NCI-H82 treated with DMSO at 0.1 percent for 48 hours (cell line): ENCODE measurements at regions not wholly inside any gene's neighbourhood (a gene's known extent, or its start where the extent isn't known, plus 50 kb on each side); places are given as distances from the start of the nearest gene placed in this dataset.
A peak's percentile ranks its signal among the peaks of the same experiment; 100 is the strongest.
"Not testable (repeated sequence)": the region's sequence is repeated elsewhere in the genome, so short reads cannot be mapped to it uniquely, and the experiment has no call there.

Experiments used
- DNase-seq: peaks from one replicate; lab custom pipeline; 2025; ENCODE audit not compliant: unreplicated experiment; lab: John Stamatoyannopoulos, UW

DNA sequence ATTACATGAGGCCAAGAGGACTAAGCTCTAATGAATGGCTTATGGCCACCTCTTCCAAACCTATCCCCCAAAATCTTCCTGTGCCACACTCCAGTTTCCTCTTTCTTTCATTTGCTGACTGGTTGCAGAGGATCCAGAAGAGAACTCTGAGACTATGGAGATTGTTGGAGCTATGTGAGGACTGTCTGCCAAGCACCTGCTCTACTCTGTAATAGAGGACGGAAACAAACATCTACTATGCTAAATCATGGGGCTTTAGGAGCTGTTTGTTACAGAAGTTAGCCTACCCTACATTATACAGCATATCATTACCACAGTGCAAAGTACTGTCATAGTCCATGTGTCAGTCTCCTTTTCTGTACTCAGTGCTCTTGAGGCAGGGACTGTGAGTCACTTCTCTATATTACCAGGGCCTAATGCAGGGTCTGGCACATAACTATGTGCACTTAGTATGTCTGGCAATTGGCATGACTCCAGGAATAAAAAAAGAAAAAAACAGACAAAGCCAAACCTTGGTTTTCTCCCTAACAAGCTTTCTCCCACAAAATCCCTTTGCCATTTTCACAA is 95.1 kb downstream of the RPAP3 start:
- no peak for DNase-seq

DNA sequence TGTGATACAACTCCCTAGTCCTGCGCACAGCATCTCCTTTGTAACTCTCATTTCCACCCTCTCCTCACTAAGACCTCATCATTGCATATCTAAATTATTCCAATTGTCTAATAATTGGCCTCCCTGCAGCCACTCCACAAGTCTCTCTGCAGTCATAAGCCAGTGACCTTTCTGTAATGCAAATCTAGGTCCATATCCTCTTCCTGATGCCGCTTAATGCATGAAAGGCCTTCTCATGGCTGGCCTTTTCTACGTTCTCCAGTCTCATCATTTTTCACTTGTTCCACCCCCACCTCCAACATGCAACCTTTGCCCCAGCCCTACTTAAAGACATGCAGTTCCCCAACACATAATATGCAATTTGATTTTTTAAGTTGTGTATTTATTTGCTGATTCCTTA is 96.0 kb downstream of the RPAP3 start:
- no peak for DNase-seq

DNA sequence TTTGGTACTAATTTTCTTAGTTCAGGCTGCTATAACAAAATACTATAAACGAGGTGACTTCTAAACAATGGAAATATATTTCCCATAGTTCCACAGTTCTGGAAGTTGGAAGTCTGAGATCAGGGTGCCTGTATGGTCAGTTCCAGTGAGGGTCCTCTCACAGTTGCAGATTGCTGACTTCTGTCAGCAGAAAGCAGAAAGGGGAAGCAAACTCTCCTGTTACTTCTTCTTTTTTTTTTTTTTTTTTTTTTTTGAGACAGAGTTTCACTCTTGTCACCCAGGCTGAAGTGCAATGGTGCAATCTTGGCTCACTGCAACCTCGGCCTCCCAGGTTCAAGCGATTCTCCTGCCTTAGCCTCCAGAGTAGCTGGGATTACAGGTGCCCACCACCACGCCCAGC is 97.2 kb downstream of the RPAP3 start:
- not testable (repeated sequence) for DNase-seq

DNA sequence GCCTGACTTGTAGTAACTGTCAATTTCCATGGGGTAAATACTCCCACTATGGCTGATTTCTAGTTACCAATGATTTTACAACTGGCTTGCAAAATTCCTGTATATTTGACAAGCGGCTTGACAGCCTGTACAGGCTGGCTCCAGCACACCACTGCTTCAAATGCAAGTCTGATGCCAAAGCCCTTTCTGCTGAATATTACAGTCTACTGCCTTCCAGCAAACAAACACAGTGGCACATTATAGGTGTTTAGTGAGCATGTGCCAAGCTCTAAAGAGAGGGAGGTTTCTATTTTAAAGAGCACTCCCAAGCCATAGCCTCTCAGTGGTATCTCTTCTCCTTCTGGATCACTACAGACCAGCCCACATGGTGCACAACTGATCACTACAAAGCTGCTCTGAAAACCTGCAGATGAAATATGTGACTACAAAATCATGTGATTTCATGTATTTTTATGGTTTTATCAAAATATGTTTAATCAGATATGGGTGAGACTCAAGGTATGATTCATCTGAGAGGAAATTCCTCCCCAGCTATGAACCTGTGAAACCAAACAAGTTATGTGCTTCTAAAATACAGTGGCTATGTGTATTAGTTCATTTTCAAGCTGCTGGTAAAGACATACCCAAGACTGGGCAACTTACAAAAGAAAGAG is 101.5 kb downstream of the RPAP3 start:
- DNase-seq = no peak

DNA sequence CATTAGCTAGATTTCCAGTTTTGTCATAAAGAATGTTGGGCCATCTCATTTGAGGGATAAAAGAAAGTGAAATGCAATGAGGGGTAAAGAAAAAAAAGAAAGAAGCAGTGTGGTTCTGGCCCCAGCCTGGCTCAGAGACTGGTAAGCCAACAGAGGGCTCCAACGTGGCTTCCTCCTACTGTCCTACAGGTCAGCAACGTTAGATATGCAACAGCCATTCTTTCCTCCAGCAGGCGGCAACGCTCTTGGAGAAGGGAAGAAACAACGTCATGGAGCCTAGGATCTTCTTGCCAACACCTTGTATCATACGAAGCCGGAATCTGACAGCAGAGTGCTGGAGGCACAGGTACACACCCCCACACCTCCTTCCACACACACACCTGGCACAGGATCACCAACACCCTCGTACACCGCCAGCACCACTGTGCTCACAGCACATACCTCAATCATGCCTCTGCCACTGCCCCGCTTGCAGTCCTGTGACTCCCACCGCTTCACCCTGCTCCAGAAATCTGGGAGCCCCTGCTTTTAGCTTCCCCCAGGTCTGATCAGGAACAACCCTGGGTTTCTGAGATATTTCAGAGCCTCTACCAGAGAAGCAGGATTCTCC is 102.8 kb downstream of the RPAP3 start:
- DNase-seq = no peak

DNA sequence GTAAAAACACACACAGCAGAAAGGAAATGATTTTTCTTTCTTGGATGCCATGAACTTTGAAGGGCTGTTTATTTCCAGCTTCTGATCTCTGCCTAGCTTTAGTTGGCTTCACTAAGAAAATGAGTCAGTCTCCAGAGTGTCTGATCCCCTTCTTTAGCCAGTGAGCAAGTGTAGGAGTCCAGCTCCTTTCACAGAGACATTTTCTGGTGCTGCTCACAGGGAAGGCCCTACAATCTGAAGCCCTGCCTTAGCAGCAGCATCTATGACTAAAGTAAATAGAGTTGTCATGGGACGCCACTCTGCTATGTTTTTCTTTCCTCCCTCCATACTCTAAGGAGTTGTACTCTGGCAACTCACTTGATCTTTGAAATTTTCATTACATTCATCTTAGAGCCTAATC is 103.5 kb downstream of the RPAP3 start:
- no peak for DNase-seq

DNA sequence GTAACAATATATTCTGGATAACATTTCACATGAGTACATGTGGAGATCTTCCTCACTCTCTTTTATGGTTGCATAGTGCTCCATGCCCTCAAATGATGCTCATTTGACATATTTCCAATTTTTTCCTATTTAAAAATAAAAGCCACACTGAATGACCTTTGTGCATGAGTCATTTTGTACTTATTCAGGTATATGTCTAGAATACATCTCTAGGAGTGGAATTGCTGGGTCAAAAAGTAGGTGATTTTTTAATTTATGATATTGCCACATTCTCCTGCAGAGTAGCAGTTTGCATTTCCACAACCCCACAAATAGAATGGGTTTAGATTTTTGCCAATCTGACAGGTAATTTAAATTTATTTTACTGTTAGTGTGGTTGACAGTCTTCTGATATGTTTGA is 104.8 kb downstream of the RPAP3 start:
- no peak for DNase-seq

DNA sequence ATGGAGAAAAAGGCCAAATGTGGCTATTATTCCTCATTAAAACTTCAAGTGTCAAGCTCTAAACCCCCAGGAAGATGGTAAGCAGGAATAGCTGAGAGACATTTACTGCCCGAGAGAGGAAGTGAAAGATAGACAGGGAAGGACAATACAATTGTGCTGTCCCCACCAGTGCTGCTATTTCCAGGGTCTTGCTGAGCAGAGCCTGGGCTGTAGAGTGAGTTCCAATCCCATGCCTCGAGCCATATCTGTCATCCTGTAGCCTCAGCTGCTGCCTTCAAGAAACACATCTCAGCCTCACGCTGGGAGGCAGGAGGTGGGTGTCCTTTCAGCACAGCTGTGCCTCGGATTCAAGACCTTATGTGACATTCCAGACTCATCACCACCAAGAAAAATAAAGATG is 114.0 kb downstream of the RPAP3 start:
- DNase-seq = no peak

DNA sequence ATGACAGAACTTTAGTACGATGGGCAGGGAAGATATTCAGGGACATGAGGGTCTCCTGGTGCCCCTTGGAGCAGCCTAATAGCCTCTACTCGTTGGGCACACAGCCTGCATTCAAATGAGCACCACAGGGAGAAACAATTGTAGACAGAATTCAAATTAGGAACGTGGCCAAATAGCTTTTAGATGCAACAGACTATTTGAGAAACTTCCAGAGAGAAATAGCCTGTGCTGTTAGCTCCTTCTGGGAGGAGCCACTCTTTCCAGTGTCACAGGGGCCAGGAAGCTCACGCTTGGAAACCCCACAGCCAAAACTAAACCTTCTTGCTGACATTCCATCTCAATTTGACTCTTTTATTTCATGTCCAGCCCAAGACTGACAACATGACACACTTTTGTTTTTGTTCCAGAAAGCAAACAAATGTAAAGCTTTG is 114.5 kb downstream of the RPAP3 start:
- DNase-seq = no peak

DNA sequence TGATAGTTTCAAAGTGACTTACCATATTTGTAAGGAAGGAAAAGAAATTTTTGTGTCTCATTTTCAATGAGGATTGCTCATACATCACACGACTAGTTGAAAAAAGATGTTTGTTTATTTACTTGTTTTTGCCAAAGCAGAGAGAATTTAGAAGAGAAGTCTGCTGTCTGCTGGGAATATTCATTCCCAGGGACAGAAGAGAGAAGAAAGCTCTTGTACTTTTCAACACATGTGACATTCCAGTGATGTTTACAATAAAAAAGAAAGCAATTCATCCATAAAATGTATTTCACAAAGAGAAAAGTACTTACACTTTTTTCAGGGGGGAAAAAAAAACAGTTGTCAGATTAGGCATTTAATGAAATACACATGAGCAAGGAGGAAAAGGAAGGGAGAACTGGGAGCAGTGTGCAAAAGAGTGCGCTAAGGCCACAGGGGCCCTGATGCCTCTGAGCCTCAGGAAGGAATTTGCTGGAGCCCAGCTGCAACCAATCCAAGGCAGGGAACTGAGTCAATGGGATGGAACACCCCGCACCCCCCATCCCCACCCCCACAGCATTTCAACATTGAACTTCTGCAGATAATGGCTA is 115.0 kb downstream of the RPAP3 start:
- DNase-seq = no peak

DNA sequence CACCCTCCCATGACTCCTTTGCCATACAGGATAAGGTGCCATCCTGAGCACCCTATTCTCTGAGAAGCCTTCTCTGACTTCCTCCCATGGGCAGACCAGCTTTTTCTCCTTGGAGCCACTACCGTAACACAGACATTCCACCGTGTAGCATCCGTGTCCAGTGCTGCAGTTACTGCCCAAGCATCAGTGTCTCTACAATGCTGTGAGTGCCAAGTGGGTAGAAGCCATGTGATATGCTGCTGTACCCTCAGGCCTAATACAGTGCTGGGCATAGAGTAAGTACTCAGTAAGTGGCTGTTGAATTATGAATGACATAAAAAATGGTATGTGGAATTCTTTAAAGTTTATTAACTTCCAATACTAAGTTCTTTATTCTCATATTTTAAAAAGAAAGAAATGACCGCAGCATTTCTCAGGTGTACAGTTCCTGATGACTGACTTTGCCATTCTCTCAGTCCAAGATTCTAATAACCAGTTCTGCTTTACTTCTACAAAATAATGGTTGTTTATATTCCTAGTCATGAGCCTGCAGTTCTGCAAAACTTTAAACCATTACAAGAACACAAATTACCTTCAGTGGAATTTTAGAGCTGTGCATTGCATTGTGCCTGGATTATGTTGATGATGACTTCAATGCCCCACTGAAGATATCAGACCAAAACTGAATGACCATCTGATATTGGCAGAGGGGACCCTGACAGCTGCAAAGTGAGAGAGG is 118.7 kb downstream of the RPAP3 start:
- no peak for DNase-seq

DNA sequence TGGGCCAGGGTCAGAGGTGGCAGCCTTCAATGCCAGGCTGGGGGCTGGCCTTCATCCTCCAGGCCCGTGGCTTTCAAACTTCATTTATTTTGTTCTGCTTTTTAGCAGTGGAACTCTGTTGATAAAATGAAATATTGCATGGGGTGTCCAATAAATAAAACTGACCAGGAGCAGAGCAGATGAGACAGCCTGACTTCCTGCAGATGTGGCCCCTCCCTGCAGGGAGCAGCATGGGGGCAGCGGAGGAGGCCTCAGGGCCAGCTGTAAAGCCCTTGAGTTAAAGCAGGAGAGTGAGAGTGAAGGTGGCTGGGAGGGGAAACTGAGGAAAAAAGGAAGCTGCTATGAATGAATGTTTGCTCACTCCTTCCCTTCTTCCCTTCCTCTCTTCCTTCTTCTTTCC is 120.3 kb downstream of the RPAP3 start:
- no peak for DNase-seq

DNA sequence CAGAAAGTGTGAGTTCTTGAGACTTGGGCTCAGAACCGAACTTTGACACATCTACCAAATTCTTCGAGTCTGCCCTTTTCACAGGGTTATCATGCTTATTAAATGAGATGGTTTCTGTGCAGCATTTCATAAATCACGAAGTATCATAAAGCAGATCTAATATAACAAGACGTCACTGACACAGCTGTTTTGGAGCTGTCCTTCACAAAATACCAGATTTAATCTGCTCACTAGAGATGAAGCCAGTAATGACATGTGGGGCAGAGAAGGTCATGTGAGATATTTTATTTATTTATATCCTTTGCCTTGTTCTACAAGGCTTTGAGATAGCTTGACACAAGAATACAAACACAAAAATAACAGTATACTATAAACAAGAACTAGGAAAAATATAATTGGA is 127.0 kb downstream of the RPAP3 start:
- DNase-seq = no peak

DNA sequence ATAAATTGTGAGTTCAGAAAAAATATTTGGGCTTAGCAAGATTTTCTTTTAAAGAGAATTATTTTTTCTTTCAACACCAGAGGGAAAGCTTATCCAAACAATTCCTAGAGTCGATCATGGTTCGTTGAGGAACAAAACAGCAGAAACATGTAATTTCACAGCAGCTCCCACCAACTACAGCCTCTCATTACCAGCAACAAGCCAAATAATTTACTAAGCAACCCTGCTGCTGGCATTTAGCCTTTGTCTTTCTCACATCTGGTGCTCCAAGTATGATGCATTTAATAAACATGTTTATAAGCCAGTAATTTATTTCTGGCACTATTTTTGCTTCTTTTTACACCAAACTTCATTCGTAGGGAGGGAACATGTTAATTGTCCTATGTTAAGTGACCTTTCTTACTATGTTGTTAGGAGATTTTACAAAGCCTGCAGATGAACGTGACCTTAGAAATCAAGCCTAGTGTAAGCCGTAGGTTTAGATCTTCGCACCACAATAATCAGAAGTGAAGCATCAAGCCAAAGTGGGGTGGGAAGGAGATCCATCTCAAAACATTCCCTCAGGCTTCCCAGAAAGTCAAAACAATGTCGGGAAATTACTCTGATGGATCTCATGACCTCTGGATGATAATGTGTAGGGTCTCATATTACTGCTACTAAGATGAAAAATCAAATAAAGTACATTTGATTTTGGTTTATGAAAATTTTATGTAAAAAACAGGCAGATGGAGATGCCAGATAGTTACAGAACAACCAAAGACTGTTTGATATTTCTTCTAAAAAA is 128.4 kb downstream of the RPAP3 start:
- DNase-seq = no peak

DNA sequence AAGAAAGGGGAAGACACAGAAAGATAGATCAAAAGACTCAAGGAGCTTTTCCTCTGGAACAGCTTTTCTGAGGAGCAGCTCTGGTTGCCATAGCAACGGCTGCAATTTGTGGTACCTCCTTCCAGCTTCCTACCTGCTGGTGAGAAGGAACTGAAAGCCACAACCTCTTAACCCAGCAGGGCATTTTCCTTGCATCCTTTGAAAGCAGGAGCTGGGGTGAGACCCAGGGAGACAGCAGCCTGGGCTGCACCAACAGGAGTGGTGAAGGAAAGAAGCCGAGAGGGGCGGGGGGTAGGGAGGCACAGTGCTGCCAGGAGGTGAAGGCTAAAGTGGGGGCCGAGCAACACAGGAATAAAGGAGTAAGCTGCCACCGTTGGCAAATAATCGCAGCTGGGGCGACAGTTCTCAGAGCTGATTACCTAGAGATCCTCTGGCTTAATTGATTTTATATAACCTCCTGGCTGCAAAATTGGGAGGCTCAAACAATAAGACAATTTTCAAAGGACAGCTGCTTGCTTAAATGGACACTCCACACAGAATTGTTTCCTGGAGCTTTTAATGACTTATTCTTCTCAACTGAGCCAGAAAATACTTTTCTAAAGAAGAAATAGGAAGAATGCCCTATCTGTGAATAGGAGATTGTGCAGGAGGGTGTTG is 129.4 kb downstream of the RPAP3 start:
- peak; percentile 74 for DNase-seq

DNA sequence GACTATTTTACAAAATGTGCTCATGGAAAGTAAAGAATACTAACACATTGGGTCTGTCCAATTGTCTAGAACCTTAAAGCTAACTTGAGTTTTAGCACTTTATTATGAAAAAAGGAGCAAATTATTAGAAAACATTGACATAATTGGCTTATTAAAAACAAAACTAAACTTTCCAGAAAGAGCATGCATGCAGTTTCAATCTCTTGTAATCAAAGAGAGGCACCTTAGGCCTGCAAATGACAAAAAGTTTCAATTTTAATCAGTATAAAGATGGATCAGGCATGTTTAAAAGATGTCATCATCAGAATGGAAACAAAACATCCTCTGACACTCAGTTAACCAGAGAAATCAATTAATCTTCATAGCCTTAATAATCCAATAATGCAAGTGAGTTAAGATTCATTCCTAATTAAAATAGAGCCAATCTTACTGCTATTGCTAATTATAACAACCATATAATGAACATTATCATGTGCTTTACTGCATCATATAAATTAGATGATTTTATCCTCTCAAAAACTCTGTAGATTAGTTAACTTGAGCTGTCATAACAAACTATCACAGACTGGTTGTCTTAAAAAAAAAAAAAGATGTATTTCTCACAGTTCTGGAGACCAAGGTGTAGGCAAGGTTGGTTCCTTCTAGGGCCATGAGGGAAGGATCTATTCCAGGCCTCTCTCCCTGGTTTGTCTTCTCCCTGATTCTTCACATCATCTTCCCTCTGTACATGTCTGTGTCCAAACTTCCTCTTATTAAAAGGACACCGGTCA is 131.4 kb downstream of the RPAP3 start:
- no peak for DNase-seq

DNA sequence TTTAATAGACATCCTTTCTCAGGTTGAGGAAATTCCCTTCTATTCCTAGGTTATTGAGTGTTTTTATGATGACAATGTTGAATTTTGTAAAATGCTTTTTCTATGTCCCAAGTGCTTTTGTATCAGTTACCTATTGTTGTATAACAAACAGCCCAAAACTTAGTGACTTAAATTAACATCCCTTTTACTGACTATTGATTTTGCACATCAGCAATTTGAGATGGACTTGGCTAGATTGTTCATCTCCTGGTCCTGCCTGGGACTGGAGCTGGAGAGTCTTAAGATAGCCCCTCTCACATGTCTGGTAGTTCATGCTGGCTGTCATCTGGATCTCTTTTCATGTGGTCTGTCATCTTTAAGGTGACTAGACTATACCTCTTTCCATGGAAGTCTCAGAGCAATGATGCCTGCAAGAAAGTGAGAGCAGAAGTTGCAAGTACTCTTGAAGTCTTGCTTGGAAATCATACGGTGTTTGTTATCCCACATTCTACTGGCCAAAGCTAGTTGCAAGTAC is 132.6 kb downstream of the RPAP3 start:
- no peak for DNase-seq

DNA sequence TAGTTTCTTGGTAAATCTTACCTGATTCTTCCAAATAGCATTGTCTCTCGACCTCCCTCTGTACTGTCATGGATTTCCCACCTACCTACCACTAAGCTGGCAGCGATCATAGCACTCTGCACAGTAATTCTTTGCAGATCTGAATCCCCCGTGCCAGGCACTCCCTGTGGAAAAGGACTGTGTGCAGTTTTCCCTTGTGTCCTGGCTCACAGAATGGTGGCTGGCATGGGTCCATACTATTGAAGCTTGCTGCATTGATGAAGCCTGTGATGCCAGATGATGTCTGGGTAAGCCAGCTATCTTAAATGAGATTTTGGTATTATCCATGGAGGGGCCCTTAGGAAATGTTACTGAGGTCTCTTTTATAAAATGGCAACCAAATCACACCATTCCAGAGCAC is 135.7 kb downstream of the RPAP3 start:
- DNase-seq = no peak

DNA sequence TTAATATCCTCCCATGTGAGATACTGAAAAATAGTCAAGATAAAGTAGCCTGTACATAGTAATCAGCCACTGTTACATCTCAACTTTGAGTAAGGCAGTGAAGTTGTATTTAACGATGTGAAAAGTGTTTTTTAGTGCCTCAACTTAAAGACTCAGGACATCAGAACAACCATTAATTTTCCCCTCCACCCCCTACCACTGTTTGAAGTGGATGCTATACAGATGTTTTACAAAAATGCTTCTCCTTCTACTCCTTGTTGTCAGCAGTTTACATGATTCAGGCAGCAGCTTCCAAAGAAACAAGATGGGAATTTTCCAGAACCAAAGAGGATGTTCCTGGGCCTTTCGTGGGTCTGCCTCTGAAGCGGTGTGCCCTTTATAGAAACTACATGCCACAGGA is 143.6 kb downstream of the RPAP3 start:
- DNase-seq = no peak

DNA sequence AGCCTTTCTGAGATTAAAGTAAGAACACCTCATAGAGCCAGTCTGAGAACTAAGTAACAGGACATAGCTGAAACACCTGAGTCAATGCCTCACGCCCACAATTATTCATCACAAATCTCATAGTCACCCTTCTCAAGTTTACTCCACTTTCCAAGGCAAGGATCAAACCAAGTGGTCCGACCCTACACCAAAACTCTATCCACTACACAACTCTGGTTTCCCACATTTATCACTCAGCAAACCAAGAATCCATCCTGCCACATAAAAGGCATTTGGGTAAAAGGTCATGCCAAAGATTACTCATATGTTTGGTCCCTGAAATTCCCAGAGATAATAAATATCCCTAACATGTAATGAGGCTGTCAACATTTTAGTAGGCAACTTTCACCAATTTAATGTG is 144.1 kb downstream of the RPAP3 start:
- DNase-seq = no peak
